NAMALWA (cell line): ENCODE measurements at regions not wholly inside any gene's neighbourhood (a gene's known extent, or its start where the extent isn't known, plus 50 kb on each side); places are given as distances from the start of the nearest gene placed in this dataset.
"Not testable (repeated sequence)": the region's sequence is repeated elsewhere in the genome, so short reads cannot be mapped to it uniquely, and the experiment has no call there.

Source experiments
- DNase-seq: peaks from one replicate; pipeline ENCODE4 v3.0.0-alpha.2; 2015; ENCODE audit warnings: low spot score

- DNase-seq: no peak
Observed at GRCh38 chr9:117938896-117939295, 234.7 kb downstream of the TLR4 start.

GRCh38 chr9:117944750-117945149 is 240.5 kb downstream of the TLR4 start:
- DNase-seq: not testable (repeated sequence)

GRCh38 chr9:117945286-117945685 is 241.1 kb downstream of the TLR4 start:
- DNase-seq: no peak

GRCh38 chr9:117951127-117951526 is 246.9 kb downstream of the TLR4 start:
- DNase-seq: no peak

GRCh38 chr9:117952581-117952980 is 248.4 kb downstream of the TLR4 start:
- no peak for DNase-seq

GRCh38 chr9:117957267-117957666 is 253.1 kb downstream of the TLR4 start:
- DNase-seq: no peak

GRCh38 chr9:117958726-117959125 is 254.5 kb downstream of the TLR4 start:
- DNase-seq: no peak

- no peak for DNase-seq
Observed at GRCh38 chr9:117963493-117964090, 259.4 kb downstream of the TLR4 start.

GRCh38 chr9:117970276-117971050 is 266.3 kb downstream of the TLR4 start:
- no peak for DNase-seq

- DNase-seq: no peak
Observed at GRCh38 chr9:117974108-117974507, 269.9 kb downstream of the TLR4 start.

- DNase-seq: no peak
Observed at GRCh38 chr9:117979914-117980313, 275.7 kb downstream of the TLR4 start.

GRCh38 chr9:117987945-117988344 is 283.7 kb downstream of the TLR4 start:
- DNase-seq: no peak

GRCh38 chr9:117992006-117992405 is 287.8 kb downstream of the TLR4 start:
- no peak for DNase-seq

- DNase-seq: no peak
Observed at GRCh38 chr9:118000581-118000980, 296.4 kb downstream of the TLR4 start.

GRCh38 chr9:118003240-118003639 is 299.0 kb downstream of the TLR4 start:
- DNase-seq: no peak

- DNase-seq: no peak
Observed at GRCh38 chr9:118008246-118008645, 304.0 kb downstream of the TLR4 start.

- DNase-seq: no peak
Observed at GRCh38 chr9:118009614-118010013, 305.4 kb downstream of the TLR4 start.

GRCh38 chr9:118017607-118018122 is 313.5 kb downstream of the TLR4 start:
- DNase-seq: no peak

- no peak for DNase-seq
Observed at GRCh38 chr9:118023644-118024043, 319.4 kb downstream of the TLR4 start.

GRCh38 chr9:118028225-118028624 is 324.0 kb downstream of the TLR4 start:
- no peak for DNase-seq

- DNase-seq: no peak
Observed at GRCh38 chr9:118029425-118029824, 325.2 kb downstream of the TLR4 start.

- no peak for DNase-seq
Observed at GRCh38 chr9:118034701-118035100, 330.5 kb downstream of the TLR4 start.

GRCh38 chr9:118038713-118039112 is 334.5 kb downstream of the TLR4 start:
- no peak for DNase-seq

- no peak for DNase-seq
Observed at GRCh38 chr9:118058227-118058626, 354.0 kb downstream of the TLR4 start.
